ENCODE measurements at regions not wholly inside any gene's neighbourhood (a gene's known extent, or its start where the extent isn't known, plus 50 kb on each side); places are given as distances from the start of the nearest gene placed in this dataset.

- Histone ChIP-seq H3K27ac (no peak overlapping the region), H3K27me3 (no peaks in the 10 kb centered on the region), H3K9me3 (no peaks in the 10 kb centered on the region), H3K4me3 (no peak overlapping the region), H3K4me1 (no peaks in the 10 kb centered on the region), H3K36me3 (no peaks in the 10 kb centered on the region)
- WGBS = 92% methylated on average over 3 of the region's 3 CpGs
- no peak for DNase-seq (ENCODE audit: low spot score in 2 of 2)
- no peak for TF ChIP-seq CTCF (IDR thresholded peaks at IDR 0.05)
- no peak for TF ChIP-seq EP300 (IDR thresholded peaks at IDR 0.05)
- no peak for TF ChIP-seq POLR2AphosphoS5 (IDR thresholded peaks at IDR 0.05)
- no peak for TF ChIP-seq POLR2A (IDR thresholded peaks at IDR 0.05)
Observed at GRCh38 chr4:187470061-187470460, 525.5 kb upstream of the ZFP42 start.

GRCh38 chr4:187474238-187474637 is 521.3 kb upstream of the ZFP42 start:
- Histone ChIP-seq H3K27ac (no peak overlapping the region), H3K4me3 (no peak overlapping the region), H3K4me1 (peaks cover 8% of the 10 kb centered on the region), H3K9me3 (no peaks in the 10 kb centered on the region), H3K27me3 (no peaks in the 10 kb centered on the region), H3K36me3 (no peaks in the 10 kb centered on the region)
- DNase-seq (ENCODE audit: low spot score in 2 of 2) = no peak
- TF ChIP-seq EP300 (IDR thresholded peaks at IDR 0.05) = no peak
- TF ChIP-seq POLR2AphosphoS5 (IDR thresholded peaks at IDR 0.05) = no peak
- TF ChIP-seq POLR2A (IDR thresholded peaks at IDR 0.05) = no peak
- TF ChIP-seq CTCF (IDR thresholded peaks at IDR 0.05) = no peak
- 83% methylated on average over 9 of the region's 9 CpGs for WGBS

- no peaks in the 10 kb centered on the region for H3K27me3 ChIP-seq
- no peak for TF ChIP-seq POLR2AphosphoS5 (IDR thresholded peaks at IDR 0.05)
- TF ChIP-seq EP300 (IDR thresholded peaks at IDR 0.05) = no peak
- TF ChIP-seq CTCF (IDR thresholded peaks at IDR 0.05) = no peak
- TF ChIP-seq POLR2A (IDR thresholded peaks at IDR 0.05) = no peak
- no peak for DNase-seq (ENCODE audit: low spot score in 2 of 2)
- no peak overlapping the region for H3K27ac ChIP-seq
- H3K4me3 ChIP-seq = no peak overlapping the region
- H3K36me3 ChIP-seq = no peaks in the 10 kb centered on the region
- H3K9me3 ChIP-seq = no peaks in the 10 kb centered on the region
- H3K4me1 ChIP-seq = peaks cover 9% of the 10 kb centered on the region
- WGBS = 90% methylated on average over 2 of the region's 2 CpGs
Observed at GRCh38 chr4:187475901-187476300, 519.7 kb upstream of the ZFP42 start.

- Histone ChIP-seq H3K4me3 (no peak overlapping the region), H3K27ac (no peak overlapping the region), H3K4me1 (peaks cover 9% of the 10 kb centered on the region), H3K27me3 (no peaks in the 10 kb centered on the region), H3K36me3 (no peaks in the 10 kb centered on the region), H3K9me3 (no peaks in the 10 kb centered on the region)
- no peak for DNase-seq (ENCODE audit: low spot score in 2 of 2)
- 73% methylated on average over 6 of the region's 6 CpGs for WGBS
- no peak for TF ChIP-seq CTCF (IDR thresholded peaks at IDR 0.05)
- TF ChIP-seq POLR2AphosphoS5 (IDR thresholded peaks at IDR 0.05) = no peak
- no peak for TF ChIP-seq POLR2A (IDR thresholded peaks at IDR 0.05)
- TF ChIP-seq EP300 (IDR thresholded peaks at IDR 0.05) = no peak
Observed at GRCh38 chr4:187477224-187477623, 518.3 kb upstream of the ZFP42 start.

- Histone ChIP-seq H3K4me1 (peaks cover 9% of the 10 kb centered on the region), H3K9me3 (no peaks in the 10 kb centered on the region), H3K36me3 (no peaks in the 10 kb centered on the region), H3K4me3 (no peak overlapping the region), H3K27ac (no peak overlapping the region), H3K27me3 (no peaks in the 10 kb centered on the region)
- TF ChIP-seq EP300 (IDR thresholded peaks at IDR 0.05) (no peak), CTCF (IDR thresholded peaks at IDR 0.05) (no peak), POLR2A (IDR thresholded peaks at IDR 0.05) (no peak), POLR2AphosphoS5 (IDR thresholded peaks at IDR 0.05) (no peak)
- DNase-seq (ENCODE audit: low spot score in 2 of 2) = no peak
- 56% methylated on average over 18 of the region's 18 CpGs for WGBS
Observed at GRCh38 chr4:187478292-187479140, 517.1 kb upstream of the ZFP42 start.
